Spleen (tissue), 7 donors: ENCODE measurements at regions not wholly inside any gene's neighbourhood (a gene's known extent, or its start where the extent isn't known, plus 50 kb on each side); places are given as distances from the start of the nearest gene placed in this dataset.

Source experiments
- CTCF ChIP-seq, 11 experiments: fragments of 200-600 bp in 7 of 11; fragments of 450-650 bp in 4 of 11; sonication (generic) in 4 of 11; IDR thresholded peaks in 8 of 11; conservative IDR thresholded peaks in 3 of 11; 1 replicate in 7 of 11; 2 replicates in 4 of 11; pipeline versions ENCODE4 v1.4.0 to v1.8.0; 2016 to 2021; ENCODE audit warnings: antibody characterized with exemption in 11 of 11, inconsistent platforms in 4 of 11, mild to moderate bottlenecking in 1 of 11
- POLR2A ChIP-seq, 3 donors: fragments of 450-650 bp; IDR thresholded peaks; one replicate each; pipeline ENCODE4 v1.5.1; 2017; ENCODE audit warnings: antibody characterized with exemption in 3 of 3, mild to moderate bottlenecking in 1 of 3
- donor health status: DM: no; HTN: no; CAD: no; lungs with moderate emphysema.
- donor health status: DM: no; HTN: no; CAD: no.
- donor health status: DM: no; HTN: no; CAD: no.

DNA sequence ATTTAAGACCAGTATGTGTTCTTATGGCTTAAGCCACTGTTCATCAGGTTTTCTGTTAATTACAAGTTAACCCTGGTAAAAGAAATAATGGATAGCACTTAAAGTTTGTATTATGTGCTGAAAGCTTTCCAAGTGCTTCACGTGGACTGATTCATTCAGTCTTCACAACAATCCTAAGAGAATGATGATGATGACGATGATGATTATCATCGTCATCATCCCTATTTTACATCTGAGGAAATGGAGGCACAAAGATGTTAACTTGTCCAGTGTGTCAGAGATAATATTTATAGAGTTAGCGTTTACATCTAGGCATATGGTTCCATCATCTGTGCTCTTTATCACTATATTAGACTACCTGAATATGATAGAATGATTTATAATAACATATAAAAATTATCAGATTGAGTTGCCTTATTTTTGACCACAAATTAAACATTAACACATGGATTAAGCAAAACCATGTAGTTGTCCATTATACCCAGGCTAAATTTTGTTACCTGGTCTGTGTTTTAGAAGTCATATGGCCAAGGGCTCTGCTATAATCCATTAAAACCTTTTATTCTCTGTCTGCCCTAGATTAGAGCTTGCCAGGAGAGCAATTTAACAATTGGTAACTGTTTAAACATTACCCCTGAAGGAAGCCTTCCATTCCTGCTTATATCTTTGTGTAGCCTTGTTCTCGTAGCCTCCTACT, 102.3 kb upstream of the MAP3K1 start:
- no peak for TF ChIP-seq POLR2A (IDR thresholded peaks at IDR 0.05)
- TF ChIP-seq CTCF (IDR thresholded peaks at IDR 0.05 in 8 of 11, conservative IDR thresholded peaks at IDR 0.05 in 3 of 11), result no peak
